CD4-positive, alpha-beta T cell treated with Interleukin-21 for 1 hour (primary cell): ENCODE measurements at regions not wholly inside any gene's neighbourhood (a gene's known extent, or its start where the extent isn't known, plus 50 kb on each side); places are given as distances from the start of the nearest gene placed in this dataset.
"Not testable (repeated sequence)": the region's sequence is repeated elsewhere in the genome, so short reads cannot be mapped to it uniquely, and the experiment has no call there.

Experiments used
- DNase-seq: peaks from one replicate; pipeline ENCODE4 v3.0.0-alpha.2; 2020

- no peak for DNase-seq
Measured at GRCh38 chr1:228994676-228995594, 259.7 kb downstream of the RHOU start.

GRCh38 chr1:228996281-228996680, 261.0 kb downstream of the RHOU start:
- DNase-seq = no peak

GRCh38 chr1:228997721-228998144, 262.5 kb downstream of the RHOU start:
- no peak for DNase-seq

GRCh38 chr1:228998179-228998578, 262.9 kb downstream of the RHOU start:
- no peak for DNase-seq

GRCh38 chr1:228999446-229000170, 264.3 kb downstream of the RHOU start:
- no peak for DNase-seq

- DNase-seq = no peak
Measured at GRCh38 chr1:229000187-229000586, 264.9 kb downstream of the RHOU start.

- DNase-seq = no peak
Measured at GRCh38 chr1:229001467-229002011, 266.3 kb downstream of the RHOU start.

GRCh38 chr1:229002037-229002436, 266.8 kb downstream of the RHOU start:
- no peak for DNase-seq

GRCh38 chr1:229002451-229002960, 267.2 kb downstream of the RHOU start:
- DNase-seq = no peak

GRCh38 chr1:229003233-229004031, 267.5 kb upstream of the RAB4A start:
- no peak for DNase-seq

GRCh38 chr1:229004066-229004833, 266.7 kb upstream of the RAB4A start:
- no peak for DNase-seq

GRCh38 chr1:229005097-229005496, 265.8 kb upstream of the RAB4A start:
- no peak for DNase-seq

- no peak for DNase-seq
Measured at GRCh38 chr1:229005556-229005955, 265.4 kb upstream of the RAB4A start.

- no peak for DNase-seq
Measured at GRCh38 chr1:229006121-229006870, 264.6 kb upstream of the RAB4A start.

GRCh38 chr1:229007167-229007566, 263.7 kb upstream of the RAB4A start:
- no peak for DNase-seq

- no peak for DNase-seq
Measured at GRCh38 chr1:229007701-229008100, 263.2 kb upstream of the RAB4A start.

- DNase-seq = not testable (repeated sequence)
Measured at GRCh38 chr1:229008347-229008746, 262.6 kb upstream of the RAB4A start.

GRCh38 chr1:229011022-229011421, 259.9 kb upstream of the RAB4A start:
- DNase-seq = no peak

- no peak for DNase-seq
Measured at GRCh38 chr1:229012823-229013222, 258.1 kb upstream of the RAB4A start.

- DNase-seq = no peak
Measured at GRCh38 chr1:229013981-229014380, 256.9 kb upstream of the RAB4A start.

- no peak for DNase-seq
Measured at GRCh38 chr1:229015806-229016205, 255.1 kb upstream of the RAB4A start.
